Natural killer cell (primary cell): ENCODE measurements at regions not wholly inside any gene's neighbourhood (a gene's known extent, or its start where the extent isn't known, plus 50 kb on each side); places are given as distances from the start of the nearest gene placed in this dataset.

Experiments
- ATAC-seq, 3 donors: fragments of 150-1000 bp in 2 of 3; fragments of 200-7000 bp in 1 of 3; cut with Tn5 transposase; 1 replicate in 1 of 3; 2 replicates in 2 of 3; pipeline ENCODE4 v1.10.0; 2021; ENCODE audit warnings: mild to moderate bottlenecking in 2 of 3, moderate library complexity in 2 of 3
- DNase-seq, 2 donors: peaks; one replicate each; pipeline versions ENCODE4 v3.0.0 to v3.0.0-alpha.2; 2013 to 2021; ENCODE audit warnings: mixed read lengths in 1 of 2
- H3K27ac ChIP-seq: one replicate; pipeline ENCODE4 v1.5.1; 2013; ENCODE audit warnings: mild to moderate bottlenecking, low read length
- H3K27me3 ChIP-seq: one replicate; pipeline ENCODE4 v1.6.1; 2013; ENCODE audit warnings: low read length; ENCODE audit not compliant: control insufficient read depth, insufficient read depth
- H3K36me3 ChIP-seq: one replicate; pipeline ENCODE4 v1.6.1; 2013; ENCODE audit warnings: low read length; ENCODE audit not compliant: control insufficient read depth, insufficient read depth
- H3K4me1 ChIP-seq: one replicate; pipeline ENCODE4 v1.6.1; 2013; ENCODE audit warnings: low read length; ENCODE audit not compliant: control insufficient read depth, insufficient read depth
- H3K4me3 ChIP-seq: one replicate; pipeline ENCODE4 v1.5.1; 2013; ENCODE audit warnings: low read length
- H3K9me3 ChIP-seq: one replicate; pipeline ENCODE4 v1.6.1; 2013; ENCODE audit warnings: low read length; ENCODE audit not compliant: control insufficient read depth, insufficient read depth
- H3K27ac Mint-ChIP-seq, 2 donors: one replicate each; pipeline ENCODE4 v1.8.0; 2022; ENCODE audit warnings: mild to moderate bottlenecking in 2 of 2, mixed read lengths in 2 of 2, moderate library complexity in 1 of 2
- H3K27me3 Mint-ChIP-seq, 2 donors: one replicate each; pipeline ENCODE4 v1.8.0; 2022; ENCODE audit warnings: low read depth in 2 of 2, mixed read lengths in 2 of 2
- H3K36me3 Mint-ChIP-seq: one replicate; pipeline ENCODE4 v1.8.0; 2022; ENCODE audit warnings: mixed read lengths
- H3K4me1 Mint-ChIP-seq, 2 donors: one replicate each; pipeline ENCODE4 v1.8.0; 2022; ENCODE audit warnings: mixed read lengths in 2 of 2
- H3K4me3 Mint-ChIP-seq: one replicate; pipeline ENCODE4 v1.8.0; 2022; ENCODE audit warnings: mild to moderate bottlenecking, moderate library complexity, mixed read lengths
- H3K9me3 Mint-ChIP-seq, 2 donors: one replicate each; pipeline ENCODE4 v1.8.0; 2022; ENCODE audit warnings: mixed read lengths in 2 of 2
- WGBS: methylation state at CpG from one replicate; pipeline ENCODE4 v1.1.7; 2013; ENCODE audit warnings: missing lambda C conversion rate; ENCODE audit not compliant: insufficient coverage; 5-methylcytosine and 5-hydroxymethylcytosine counted together
- intact Hi-C: fragments of 100-400 bp; cut with micrococcal nuclease; formaldehyde crosslinking; loops from one replicate; pipeline ENCODE4 v1.14.2; 2022
- TF ChIP-seq, protein P1 (sequence below): fragments of 200-600 bp; IDR thresholded peaks from one replicate; pipeline ENCODE4 v1.8.0; 2022; ENCODE audit warnings: antibody characterized with exemption

DNA sequence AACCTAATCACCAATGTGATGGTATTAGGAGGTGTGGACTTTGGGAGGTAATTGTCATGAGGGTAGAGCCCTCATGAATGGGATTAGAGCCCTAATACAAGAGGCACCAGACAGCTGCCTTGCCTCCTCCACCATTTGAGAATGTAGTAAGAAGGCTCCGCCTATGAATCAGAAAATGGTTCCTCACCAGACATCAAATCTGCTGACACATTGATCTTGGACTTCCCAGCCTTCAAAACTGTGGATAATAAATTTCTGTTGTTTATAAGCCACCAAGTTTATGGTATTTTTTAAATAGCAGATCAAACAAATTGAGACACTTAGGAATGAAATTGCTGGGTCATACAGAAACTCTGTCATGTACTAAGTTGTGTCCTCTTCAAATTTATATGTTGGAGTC is 56.8 kb upstream of the COL6A5 start:
- TF ChIP-seq, protein P1, sequence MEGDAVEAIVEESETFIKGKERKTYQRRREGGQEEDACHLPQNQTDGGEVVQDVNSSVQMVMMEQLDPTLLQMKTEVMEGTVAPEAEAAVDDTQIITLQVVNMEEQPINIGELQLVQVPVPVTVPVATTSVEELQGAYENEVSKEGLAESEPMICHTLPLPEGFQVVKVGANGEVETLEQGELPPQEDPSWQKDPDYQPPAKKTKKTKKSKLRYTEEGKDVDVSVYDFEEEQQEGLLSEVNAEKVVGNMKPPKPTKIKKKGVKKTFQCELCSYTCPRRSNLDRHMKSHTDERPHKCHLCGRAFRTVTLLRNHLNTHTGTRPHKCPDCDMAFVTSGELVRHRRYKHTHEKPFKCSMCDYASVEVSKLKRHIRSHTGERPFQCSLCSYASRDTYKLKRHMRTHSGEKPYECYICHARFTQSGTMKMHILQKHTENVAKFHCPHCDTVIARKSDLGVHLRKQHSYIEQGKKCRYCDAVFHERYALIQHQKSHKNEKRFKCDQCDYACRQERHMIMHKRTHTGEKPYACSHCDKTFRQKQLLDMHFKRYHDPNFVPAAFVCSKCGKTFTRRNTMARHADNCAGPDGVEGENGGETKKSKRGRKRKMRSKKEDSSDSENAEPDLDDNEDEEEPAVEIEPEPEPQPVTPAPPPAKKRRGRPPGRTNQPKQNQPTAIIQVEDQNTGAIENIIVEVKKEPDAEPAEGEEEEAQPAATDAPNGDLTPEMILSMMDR: no peak

DNA sequence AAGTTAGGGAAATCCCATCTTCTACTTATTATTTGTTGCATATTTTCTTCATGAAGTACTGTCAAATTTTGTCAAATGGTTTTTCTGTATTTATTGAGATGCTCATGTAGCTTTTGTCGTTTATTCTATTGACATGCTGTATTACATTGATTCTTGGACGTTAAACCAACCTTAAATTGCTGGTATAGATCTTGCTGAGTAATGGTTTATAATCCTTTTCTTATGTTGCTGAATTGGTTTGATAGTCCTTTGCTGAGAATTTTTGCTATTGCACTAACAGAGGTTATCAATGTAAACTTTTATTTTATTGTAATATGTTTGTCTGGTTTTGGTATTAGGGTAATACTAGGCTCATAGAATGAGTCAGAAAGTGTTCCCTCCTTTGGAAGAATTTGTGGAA is 54.3 kb upstream of the COL6A5 start:
- ATAC-seq: no peak
- H3K27me3 ChIP-seq: peaks cover 2% of the 10 kb centered on the region
- WGBS: 82% methylated on average over 2 of the region's 2 CpGs
- no peaks in the 10 kb centered on the region for H3K4me1 ChIP-seq
- Mint-ChIP-seq H3K4me3 (no peak overlapping the region), H3K27ac (no peak overlapping the region), H3K9me3 (peaks cover 0 to 3% of the 10 kb centered on the region in 2 donors), H3K27me3 (peaks cover 8 to 33% of the 10 kb centered on the region in 2 donors), H3K4me1 (no peaks in the 10 kb centered on the region), H3K36me3 (no peaks in the 10 kb centered on the region)
- H3K27ac ChIP-seq: no peak overlapping the region
- H3K4me3 ChIP-seq: no peak overlapping the region
- intact Hi-C loops: no loop called here
- no peaks in the 10 kb centered on the region for H3K36me3 ChIP-seq
- H3K9me3 ChIP-seq: no peaks in the 10 kb centered on the region
- no peak for DNase-seq
- TF ChIP-seq, protein P1: no peak

More for the DNA sequence above, 56.8 kb upstream of the COL6A5 start:
- H3K27me3 ChIP-seq: peaks cover 2% of the 10 kb centered on the region
- WGBS: 88% methylated on average over 1 of the region's 1 CpG
- H3K4me3 Mint-ChIP-seq: no peak overlapping the region
- no peaks in the 10 kb centered on the region for H3K9me3 ChIP-seq
- no peak overlapping the region for H3K4me3 ChIP-seq
- no peaks in the 10 kb centered on the region for H3K4me1 ChIP-seq
- H3K36me3 ChIP-seq: no peaks in the 10 kb centered on the region
- DNase-seq (no peak), ATAC-seq (no peak)
- H3K36me3 Mint-ChIP-seq: no peaks in the 10 kb centered on the region
- H3K9me3 Mint-ChIP-seq: peaks cover 0 to under 1% of the 10 kb centered on the region in 2 donors
- no peaks in the 10 kb centered on the region for H3K4me1 Mint-ChIP-seq
- intact Hi-C loops: no loop called here
- H3K27me3 Mint-ChIP-seq: peaks cover 10 to 40% of the 10 kb centered on the region in 2 donors
- H3K27ac ChIP-seq: no peak overlapping the region
- H3K27ac Mint-ChIP-seq: no peak overlapping the region

DNA sequence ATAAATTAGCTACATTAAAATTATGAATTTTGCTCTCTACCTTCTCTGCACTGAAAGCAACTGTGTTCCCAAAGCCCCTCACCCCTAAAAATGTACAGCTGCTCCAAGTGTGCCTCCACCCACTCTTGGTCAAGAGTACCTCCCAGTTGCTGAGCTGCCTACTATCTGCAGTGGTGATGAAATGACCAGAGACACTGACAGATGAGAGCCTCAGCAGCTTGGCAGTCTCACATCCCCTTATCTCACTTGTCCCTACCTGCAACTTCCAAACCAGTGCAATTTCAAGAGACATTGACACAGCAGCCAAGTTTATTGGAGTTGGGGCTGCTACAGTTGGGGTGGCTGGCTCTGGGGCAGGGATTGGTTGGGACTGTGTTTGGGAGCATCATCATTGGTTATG is 52.2 kb upstream of the COL6A5 start:
- peaks cover 3 to 33% of the 10 kb centered on the region in 2 donors for H3K27me3 Mint-ChIP-seq
- H3K36me3 Mint-ChIP-seq: no peaks in the 10 kb centered on the region
- intact Hi-C loops: no loop called here
- TF ChIP-seq, protein P1: no peak
- no peak for DNase-seq
- ATAC-seq: no peak
- peaks cover 0 to 3% of the 10 kb centered on the region in 2 donors for H3K9me3 Mint-ChIP-seq
- no peaks in the 10 kb centered on the region for H3K4me1 Mint-ChIP-seq
- Histone ChIP-seq H3K4me3 (no peak overlapping the region), H3K27ac (no peak overlapping the region), H3K27me3 (peaks cover 2% of the 10 kb centered on the region), H3K4me1 (no peaks in the 10 kb centered on the region), H3K36me3 (no peaks in the 10 kb centered on the region), H3K9me3 (no peaks in the 10 kb centered on the region)
- no peak overlapping the region for H3K4me3 Mint-ChIP-seq
- no peak overlapping the region for H3K27ac Mint-ChIP-seq
